Coronary artery (tissue), 2 donors: ENCODE measurements at regions not wholly inside any gene's neighbourhood (a gene's known extent, or its start where the extent isn't known, plus 50 kb on each side); places are given as distances from the start of the nearest gene placed in this dataset.
"Not testable (repeated sequence)": the region's sequence is repeated elsewhere in the genome, so short reads cannot be mapped to it uniquely, and the experiment has no call there.

Experiments
- DNase-seq: peaks from one replicate; pipeline ENCODE4 v3.0.0-alpha.2; 2017; ENCODE audit warnings: low spot score
- H3K27ac ChIP-seq, 2 donors: fragments of 200-600 bp; sonication (generic); one replicate each; pipeline ENCODE4 v1.5.1; 2016 to 2019
- H3K4me3 ChIP-seq: fragments of 200-600 bp; sonication (generic); 2 replicates; pipeline ENCODE4 v1.5.1; 2016; ENCODE audit warnings: mild to moderate bottlenecking, moderate library complexity
- TF ChIP-seq, protein P1 (sequence below): fragments of 200-600 bp; sonication (generic); IDR thresholded peaks from one replicate; pipeline ENCODE4 v1.5.1; 2019; ENCODE audit warnings: antibody characterized with exemption

DNA sequence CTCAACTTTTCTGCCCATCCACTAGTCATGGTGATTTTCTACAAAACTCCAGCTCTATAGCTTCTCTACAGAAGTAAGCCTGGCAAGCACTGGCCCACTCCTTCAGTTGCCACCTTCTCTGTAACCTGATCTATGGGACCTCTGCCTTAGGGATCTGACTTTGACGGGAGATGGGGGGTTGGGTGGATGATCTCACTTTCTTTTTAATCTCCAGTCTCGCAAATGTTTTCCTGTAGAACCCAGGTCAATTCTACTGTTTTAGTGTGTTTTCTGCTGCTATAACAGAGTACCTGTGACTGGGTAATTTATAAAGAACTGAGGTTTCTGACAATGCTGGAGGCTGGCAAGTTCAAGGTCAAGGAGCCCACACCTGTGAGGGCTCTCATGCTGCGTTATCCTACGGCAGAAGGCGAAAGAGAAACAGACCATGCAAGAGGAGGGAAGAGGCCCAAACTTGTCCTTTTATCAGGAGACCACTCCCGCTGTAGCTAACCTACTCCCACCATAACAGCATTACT, 189.9 kb upstream of the THRB start:
- DNase-seq, result no peak
- Histone ChIP-seq H3K4me3 (no peak overlapping the region), H3K27ac (no peak overlapping the region)
- TF ChIP-seq, protein P1, sequence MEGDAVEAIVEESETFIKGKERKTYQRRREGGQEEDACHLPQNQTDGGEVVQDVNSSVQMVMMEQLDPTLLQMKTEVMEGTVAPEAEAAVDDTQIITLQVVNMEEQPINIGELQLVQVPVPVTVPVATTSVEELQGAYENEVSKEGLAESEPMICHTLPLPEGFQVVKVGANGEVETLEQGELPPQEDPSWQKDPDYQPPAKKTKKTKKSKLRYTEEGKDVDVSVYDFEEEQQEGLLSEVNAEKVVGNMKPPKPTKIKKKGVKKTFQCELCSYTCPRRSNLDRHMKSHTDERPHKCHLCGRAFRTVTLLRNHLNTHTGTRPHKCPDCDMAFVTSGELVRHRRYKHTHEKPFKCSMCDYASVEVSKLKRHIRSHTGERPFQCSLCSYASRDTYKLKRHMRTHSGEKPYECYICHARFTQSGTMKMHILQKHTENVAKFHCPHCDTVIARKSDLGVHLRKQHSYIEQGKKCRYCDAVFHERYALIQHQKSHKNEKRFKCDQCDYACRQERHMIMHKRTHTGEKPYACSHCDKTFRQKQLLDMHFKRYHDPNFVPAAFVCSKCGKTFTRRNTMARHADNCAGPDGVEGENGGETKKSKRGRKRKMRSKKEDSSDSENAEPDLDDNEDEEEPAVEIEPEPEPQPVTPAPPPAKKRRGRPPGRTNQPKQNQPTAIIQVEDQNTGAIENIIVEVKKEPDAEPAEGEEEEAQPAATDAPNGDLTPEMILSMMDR, result no peak

DNA sequence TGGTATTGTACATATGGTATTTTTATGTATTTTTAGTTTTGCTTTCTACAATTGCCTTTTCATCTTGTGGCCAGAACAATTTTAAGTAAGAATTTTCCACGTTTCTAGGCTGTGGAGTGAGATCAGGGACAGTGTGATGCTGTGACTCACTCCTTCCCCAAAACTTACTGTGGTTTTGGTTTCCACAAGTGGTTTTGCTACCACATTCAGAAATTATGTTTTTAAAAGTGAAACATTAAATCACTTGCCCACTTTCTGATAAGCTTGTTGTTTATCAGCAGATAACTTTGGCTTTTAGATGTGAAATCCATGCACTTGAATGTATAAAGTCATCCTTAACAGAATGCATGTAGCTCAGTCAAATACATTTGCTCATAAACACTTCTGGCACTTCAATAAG, 192.2 kb upstream of the THRB start:
- no peak overlapping the region for H3K4me3 ChIP-seq
- TF ChIP-seq, protein P1, result no peak
- peak overlapping the region in 1 of 2 donors; percentile 29 for H3K27ac ChIP-seq
- no peak for DNase-seq

GRCh38 chr3:24687671-24688070, 193.0 kb upstream of the THRB start:
- Histone ChIP-seq H3K4me3 (no peak overlapping the region), H3K27ac (no peak overlapping the region)
- TF ChIP-seq, protein P1, result no peak
- no peak for DNase-seq

- DNase-seq, result no peak
- TF ChIP-seq, protein P1, result no peak
- Histone ChIP-seq H3K27ac (no peak overlapping the region), H3K4me3 (no peak overlapping the region)
These were observed 193.9 kb upstream of the THRB start for GRCh38 chr3:24688446-24689148.

DNA sequence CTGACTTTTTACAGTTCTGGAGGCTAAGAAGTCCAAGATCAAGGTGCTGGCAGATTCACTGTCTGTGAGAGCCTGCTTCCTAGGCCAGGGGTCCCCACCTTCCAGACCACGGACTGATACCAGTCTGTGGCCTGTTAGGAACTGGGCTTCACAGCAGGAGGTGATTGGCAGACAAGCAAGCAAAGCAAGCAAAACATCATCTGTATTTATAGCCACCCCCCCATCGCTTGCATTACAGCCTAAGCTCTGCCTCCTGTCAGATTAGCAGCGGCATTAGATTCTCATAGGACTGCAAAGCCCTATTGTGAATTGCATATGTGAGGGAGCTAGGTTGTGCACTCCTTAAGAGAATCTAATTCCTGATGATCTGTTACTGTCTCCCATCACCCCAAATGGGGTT, 194.7 kb upstream of the THRB start:
- no peak overlapping the region for H3K27ac ChIP-seq
- TF ChIP-seq, protein P1, result no peak
- H3K4me3 ChIP-seq, result no peak overlapping the region
- no peak for DNase-seq

- H3K27ac ChIP-seq, result no peak overlapping the region
- DNase-seq, result no peak
- TF ChIP-seq, protein P1, result no peak
- H3K4me3 ChIP-seq, result no peak overlapping the region
These were observed 196.1 kb upstream of the THRB start for GRCh38 chr3:24690777-24691176.

DNA sequence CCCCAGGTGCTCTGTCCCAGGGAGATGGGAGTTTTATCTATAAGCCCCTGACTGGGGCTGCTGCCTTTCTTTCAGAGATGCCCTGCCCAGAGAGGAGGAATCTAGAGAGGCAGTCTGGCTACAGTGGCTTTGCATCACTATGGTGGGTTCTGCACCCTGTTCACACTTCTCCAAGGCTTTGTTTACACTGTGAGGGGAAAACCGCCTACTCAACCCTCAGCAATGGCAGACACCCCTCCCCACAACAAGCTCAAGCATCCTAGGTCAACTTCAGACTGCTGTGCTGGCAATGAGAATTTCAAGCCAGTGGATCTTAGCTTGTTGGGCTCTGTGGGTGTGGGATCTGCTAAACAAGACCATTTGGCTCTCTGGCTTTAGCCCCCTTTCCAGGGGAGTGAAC, 204.4 kb upstream of the THRB start:
- H3K4me3 ChIP-seq, DNase-seq, H3K27ac ChIP-seq: not testable (repeated sequence)
